DOHH2 (cell line): ENCODE measurements at regions not wholly inside any gene's neighbourhood (a gene's known extent, or its start where the extent isn't known, plus 50 kb on each side); places are given as distances from the start of the nearest gene placed in this dataset.

Experiments
- H3F3A ChIP-seq: fragments of 200-600 bp; sonication (generic), shearing (Covaris generic); 2 replicates; pipeline ENCODE4 v1.6.0; 2016; ENCODE audit warnings: antibody characterized with exemption, mild to moderate bottlenecking; ENCODE audit not compliant: control insufficient read depth, insufficient read depth
- H3K27ac ChIP-seq: fragments of 200-600 bp; sonication (generic); 2 replicates; pipeline ENCODE4 v1.5.1; 2014; ENCODE audit warnings: low read depth, mild to moderate bottlenecking, low read length, moderate library complexity
- H3K27me3 ChIP-seq: fragments of 200-600 bp; sonication (generic); 2 replicates; pipeline ENCODE4 v1.6.1; 2014; ENCODE audit warnings: mild to moderate bottlenecking, low read length, mixed read lengths; ENCODE audit not compliant: control insufficient read depth
- H3K36me3 ChIP-seq: fragments of 200-600 bp; sonication (generic); 2 replicates; pipeline ENCODE4 v1.6.1; 2014; ENCODE audit warnings: mild to moderate bottlenecking, low read length, moderate library complexity, mixed read lengths; ENCODE audit not compliant: control insufficient read depth
- H3K4me1 ChIP-seq: fragments of 200-600 bp; sonication (generic); 2 replicates; pipeline ENCODE4 v1.6.1; 2014; ENCODE audit warnings: mild to moderate bottlenecking, low read length, mixed read lengths; ENCODE audit not compliant: control insufficient read depth
- H3K4me2 ChIP-seq: fragments of 200-600 bp; sonication (generic); 2 replicates; pipeline ENCODE4 v1.6.0; 2014; ENCODE audit warnings: mild to moderate bottlenecking, low read length, moderate library complexity
- H3K4me3 ChIP-seq: fragments of 200-600 bp; sonication (generic); 2 replicates; pipeline ENCODE4 v1.5.1; 2014; ENCODE audit warnings: mild to moderate bottlenecking, low read length, mixed read lengths
- H3K79me2 ChIP-seq: fragments of 200-600 bp; sonication (generic); 2 replicates; pipeline ENCODE4 v1.6.1; 2014; ENCODE audit warnings: mild to moderate bottlenecking, low read length, mixed read lengths; ENCODE audit not compliant: control insufficient read depth
- H3K9me2 ChIP-seq: fragments of 200-600 bp; sonication (generic); replicated peaks from 2 replicates; pipeline ENCODE4 v1.6.1; 2014; ENCODE audit warnings: mild to moderate bottlenecking, low read length, mixed read lengths; ENCODE audit not compliant: control insufficient read depth
- H3K9me3 ChIP-seq: fragments of 200-600 bp; sonication (generic); 2 replicates; pipeline ENCODE4 v1.6.1; 2014; ENCODE audit warnings: antibody characterized with exemption, low read length, mixed read lengths; ENCODE audit not compliant: control insufficient read depth, insufficient read depth
- H4K20me1 ChIP-seq: fragments of 200-600 bp; sonication (generic); 2 replicates; pipeline ENCODE4 v1.6.0; 2014; ENCODE audit warnings: low read depth, mild to moderate bottlenecking, antibody characterized with exemption, low read length, moderate library complexity; ENCODE audit not compliant: control insufficient read depth, insufficient read depth
- EZH2phosphoT487 ChIP-seq: fragments of 200-600 bp; sonication (generic); IDR thresholded peaks from 2 replicates; pipeline ENCODE4 v1.6.1; 2017; ENCODE audit warnings: borderline replicate concordance, mild to moderate bottlenecking, antibody characterized with exemption, low read length, moderate library complexity, mixed read lengths
- TF ChIP-seq, protein P1 (sequence below): fragments of 200-600 bp; sonication (generic); IDR thresholded peaks from one replicate; pipeline ENCODE4 v1.5.1; 2014; ENCODE audit warnings: antibody characterized with exemption, mild to moderate bottlenecking, low read depth, low read length; ENCODE audit not compliant: poor library complexity, severe bottlenecking

DNA sequence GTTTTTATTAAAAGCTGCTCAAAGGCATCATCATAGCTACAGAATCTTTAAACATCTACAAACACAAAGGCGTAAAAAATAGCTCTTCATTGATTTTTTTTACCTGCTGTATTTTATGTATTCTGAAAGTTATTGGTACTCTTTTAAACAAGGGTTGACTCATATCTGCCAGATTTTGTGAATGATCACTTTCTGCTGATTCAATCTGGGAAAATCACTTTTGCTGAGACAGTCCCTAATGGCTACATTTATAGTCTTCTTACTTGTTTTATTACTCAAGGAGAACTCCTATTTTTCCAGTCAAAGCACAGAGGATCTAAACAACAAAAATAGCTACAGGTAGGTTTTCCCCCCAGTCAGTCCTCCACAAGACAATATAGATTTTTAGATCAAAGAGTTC lies 739.0 kb downstream of the CBLN4 start:
- no peaks in the 10 kb centered on the region for H3K9me3 ChIP-seq
- TF ChIP-seq, protein P1, sequence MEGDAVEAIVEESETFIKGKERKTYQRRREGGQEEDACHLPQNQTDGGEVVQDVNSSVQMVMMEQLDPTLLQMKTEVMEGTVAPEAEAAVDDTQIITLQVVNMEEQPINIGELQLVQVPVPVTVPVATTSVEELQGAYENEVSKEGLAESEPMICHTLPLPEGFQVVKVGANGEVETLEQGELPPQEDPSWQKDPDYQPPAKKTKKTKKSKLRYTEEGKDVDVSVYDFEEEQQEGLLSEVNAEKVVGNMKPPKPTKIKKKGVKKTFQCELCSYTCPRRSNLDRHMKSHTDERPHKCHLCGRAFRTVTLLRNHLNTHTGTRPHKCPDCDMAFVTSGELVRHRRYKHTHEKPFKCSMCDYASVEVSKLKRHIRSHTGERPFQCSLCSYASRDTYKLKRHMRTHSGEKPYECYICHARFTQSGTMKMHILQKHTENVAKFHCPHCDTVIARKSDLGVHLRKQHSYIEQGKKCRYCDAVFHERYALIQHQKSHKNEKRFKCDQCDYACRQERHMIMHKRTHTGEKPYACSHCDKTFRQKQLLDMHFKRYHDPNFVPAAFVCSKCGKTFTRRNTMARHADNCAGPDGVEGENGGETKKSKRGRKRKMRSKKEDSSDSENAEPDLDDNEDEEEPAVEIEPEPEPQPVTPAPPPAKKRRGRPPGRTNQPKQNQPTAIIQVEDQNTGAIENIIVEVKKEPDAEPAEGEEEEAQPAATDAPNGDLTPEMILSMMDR, result no peak
- TF ChIP-seq EZH2phosphoT487, result no peak
- no peak overlapping the region for H3K4me2 ChIP-seq
- no peaks in the 10 kb centered on the region for H3K36me3 ChIP-seq
- no peak overlapping the region for H3K27ac ChIP-seq
- H3K79me2 ChIP-seq, result no peaks in the 10 kb centered on the region
- H3K4me1 ChIP-seq, result no peaks in the 10 kb centered on the region
- no peaks in the 10 kb centered on the region for H4K20me1 ChIP-seq
- no peak overlapping the region for H3K4me3 ChIP-seq
- no peaks in the 10 kb centered on the region for H3K27me3 ChIP-seq
- no peaks in the 10 kb centered on the region for H3K9me2 ChIP-seq
- H3F3A ChIP-seq, result no peaks in the 10 kb centered on the region

DNA sequence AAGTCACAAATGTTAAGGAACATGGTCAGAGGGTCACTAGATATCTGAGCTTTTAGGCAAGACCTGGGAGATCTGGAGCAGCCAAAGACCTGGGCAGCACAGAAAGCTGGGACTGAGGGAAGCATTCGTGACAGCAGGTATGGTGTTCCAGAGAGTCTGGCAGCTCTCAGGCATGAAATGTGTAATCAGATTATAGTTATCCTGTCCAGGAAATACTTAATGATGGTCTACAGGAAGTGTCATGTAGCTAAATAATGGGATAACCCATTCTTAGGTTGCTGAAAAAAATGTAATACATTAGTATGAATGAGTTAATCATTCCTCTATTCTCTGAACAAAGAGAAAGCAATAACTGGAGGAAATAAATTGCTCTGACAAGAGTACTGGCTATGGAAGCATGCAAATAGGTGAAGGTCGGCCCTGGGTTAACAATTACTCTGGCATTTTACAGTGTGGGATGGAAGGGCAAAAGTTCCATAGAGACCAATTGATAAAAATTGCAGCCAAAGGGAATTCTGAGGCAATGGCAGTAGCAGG lies 740.5 kb downstream of the CBLN4 start:
- H3K27me3 ChIP-seq, result no peaks in the 10 kb centered on the region
- no peak overlapping the region for H3K4me2 ChIP-seq
- no peaks in the 10 kb centered on the region for H3F3A ChIP-seq
- H3K27ac ChIP-seq, result no peak overlapping the region
- H3K9me3 ChIP-seq, result no peaks in the 10 kb centered on the region
- H4K20me1 ChIP-seq, result no peaks in the 10 kb centered on the region
- no peaks in the 10 kb centered on the region for H3K36me3 ChIP-seq
- no peaks in the 10 kb centered on the region for H3K79me2 ChIP-seq
- H3K4me1 ChIP-seq, result no peaks in the 10 kb centered on the region
- TF ChIP-seq, protein P1, result no peak
- TF ChIP-seq EZH2phosphoT487, result no peak
- H3K9me2 ChIP-seq, result no peaks in the 10 kb centered on the region
- H3K4me3 ChIP-seq, result no peak overlapping the region

DNA sequence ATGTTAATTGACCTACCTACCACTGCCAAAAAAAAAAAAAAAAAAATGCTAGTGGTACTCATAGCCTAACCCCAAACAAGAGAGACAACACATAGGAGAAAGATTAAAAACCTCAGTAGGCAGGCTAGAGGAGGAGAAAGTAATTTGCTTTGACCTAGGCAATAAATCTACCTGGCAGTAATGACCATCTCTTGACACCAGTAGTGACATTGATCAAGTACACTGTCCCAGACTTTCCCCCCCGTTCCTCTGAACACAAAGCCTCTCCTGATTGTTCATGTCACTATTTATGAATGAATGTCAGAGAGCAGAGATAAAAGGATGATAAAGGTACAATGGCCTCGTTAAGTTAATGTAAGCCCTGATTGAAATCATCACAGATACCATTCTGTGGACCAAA lies 746.8 kb downstream of the CBLN4 start:
- Histone ChIP-seq H3K4me3 (no peak overlapping the region), H3K27me3 (no peaks in the 10 kb centered on the region), H3K4me1 (no peaks in the 10 kb centered on the region), H3K79me2 (no peaks in the 10 kb centered on the region), H3K9me3 (no peaks in the 10 kb centered on the region), H3K36me3 (no peaks in the 10 kb centered on the region), H3K27ac (no peak overlapping the region), H3K4me2 (no peak overlapping the region), H3F3A (no peaks in the 10 kb centered on the region), H4K20me1 (no peaks in the 10 kb centered on the region), H3K9me2 (no peaks in the 10 kb centered on the region)
- TF ChIP-seq, protein P1, result no peak
- no peak for TF ChIP-seq EZH2phosphoT487
